ENCODE measurements at regions not wholly inside any gene's neighbourhood (a gene's known extent, or its start where the extent isn't known, plus 50 kb on each side); places are given as distances from the start of the nearest gene placed in this dataset.

GRCh38 chr18:11224153-11224552, 74.8 kb upstream of the PIEZO2 start:
- BruUV-seq (replicated peaks): no TSS peak
- Histone ChIP-seq H3K4me2 (ENCODE audit: insufficient read depth, low read length) (no peak overlapping the region), H3K79me2 (ENCODE audit: control insufficient read depth, insufficient read depth, low read length) (no peaks in the 10 kb centered on the region), H3K9me3 (replicated peaks; ENCODE audit: control insufficient read depth, insufficient read depth, low read depth, low read length) (no peaks in the 10 kb centered on the region), H3K4me3 (no peak overlapping the region), H3K9ac (ENCODE audit: insufficient read depth in 1 of 2, low read depth in 2 of 2, low read length in 2 of 2) (no peak overlapping the region), H3K9me1 (ENCODE audit: control insufficient read depth, insufficient read depth, low read length) (no peaks in the 10 kb centered on the region), H3K36me3 (ENCODE audit: control insufficient read depth, insufficient read depth, low read length) (no peaks in the 10 kb centered on the region), H3K27ac (ENCODE audit: extremely low read depth, low read depth, low read length) (no peak overlapping the region), H2AFZ (ENCODE audit: low read depth, low read length) (no peak overlapping the region), H4K20me1 (replicated peaks; ENCODE audit: control insufficient read depth, insufficient read depth, low read length) (no peaks in the 10 kb centered on the region), H3K27me3 (ENCODE audit: control insufficient read depth in 2 of 2, insufficient read depth in 2 of 2, low read length in 2 of 2) (no peaks in the 10 kb centered on the region), H3K4me1 (replicated peaks in 1 of 2; ENCODE audit: control insufficient read depth in 2 of 2, insufficient read depth in 2 of 2, low read length in 2 of 2) (no peaks in the 10 kb centered on the region)
- DNase-seq (ENCODE audit: extremely low read depth in 1 of 4, low spot score in 3 of 4): no peak
- 0% methylated on average over 7 of the region's 7 CpGs for WGBS (ENCODE audit: insufficient coverage, low coverage, missing lambda C conversion rate)
- POLR2A ChIA-PET: interaction anchor here (2.0 kb wide), 1 partner anchor 9 kb away, joined by 5 read pairs; no protein-coding TSS in a partner anchor
- no peak for FAIRE-seq
- ATAC-seq: no peak
- TF ChIP-seq PTTG1 (tag; IDR thresholded peaks at IDR 0.05; ENCODE audit: low read depth) (no peak), CBX1 (IDR thresholded peaks at IDR 0.05; ENCODE audit: low read depth) (no peak), ZC3H8 (IDR thresholded peaks at IDR 0.05) (no peak), CEBPG (CRISPR knock-in tag; IDR thresholded peaks at IDR 0.05) (no peak), CEBPG (tag; conservative IDR thresholded peaks at IDR 0.05 in 1 of 2, IDR thresholded peaks at IDR 0.05 in 1 of 2) (no peak), ZNF583 (CRISPR knock-in tag; IDR thresholded peaks at IDR 0.05) (no peak), ZBTB49 (CRISPR knock-in tag; IDR thresholded peaks at IDR 0.05; ENCODE audit: borderline replicate concordance) (no peak), JUN (IDR thresholded peaks at IDR 0.05; ENCODE audit: borderline replicate concordance, low read depth, low read length) (no peak), JUN (CRISPR knock-in tag; IDR thresholded peaks at IDR 0.05; ENCODE audit: borderline replicate concordance) (no peak), ZNF263 (CRISPR knock-in tag; IDR thresholded peaks at IDR 0.05; ENCODE audit: borderline replicate concordance) (no peak), AFF1 (IDR thresholded peaks at IDR 0.05; ENCODE audit: low read depth in 1 of 2, partially characterized antibody in 2 of 2) (no peak), IRF2 (CRISPR knock-in tag; IDR thresholded peaks at IDR 0.05) (no peak), COPS2 (conservative IDR thresholded peaks at IDR 0.05) (no peak), PHB2 (IDR thresholded peaks at IDR 0.05; ENCODE audit: low read depth) (no peak), ZNF511 (CRISPR knock-in tag; IDR thresholded peaks at IDR 0.05) (no peak), ZNF124 (CRISPR knock-in tag; IDR thresholded peaks at IDR 0.05) (no peak), ZKSCAN1 (IDR thresholded peaks at IDR 0.05; ENCODE audit: low read depth, low read length) (no peak), ZNF311 (CRISPR knock-in tag; IDR thresholded peaks at IDR 0.05) (no peak), DPF2 (IDR thresholded peaks at IDR 0.05) (no peak)
- in situ Hi-C loops (cut with MboI) (no loop called here), intact Hi-C loops (cut with micrococcal nuclease) (no loop called here)
- CTCF ChIA-PET (ENCODE audit: low intra/inter-chr PET ratio): interaction anchor here (0.8 kb wide), 1 partner anchor 295 kb away, joined by 3 read pairs; no protein-coding TSS in a partner anchor

Data from K562 (cell line).